ENCODE measurements at regions not wholly inside any gene's neighbourhood (a gene's known extent, or its start where the extent isn't known, plus 50 kb on each side); places are given as distances from the start of the nearest gene placed in this dataset.

GRCh38 chr5:66242050-66242715, 98.1 kb downstream of the SREK1 start:
- Mint-ChIP-seq H3K9me3 (no peaks in the 10 kb centered on the region), H3K36me3 (ENCODE audit: insufficient read depth in 1 of 3, low read depth in 3 of 3) (no peaks in the 10 kb centered on the region), H3K4me3 (no peak overlapping the region), H3K27me3 (ENCODE audit: low read depth) (no peaks in the 10 kb centered on the region), H3K27ac (no peak overlapping the region), H3K4me1 (no peaks in the 10 kb centered on the region)
- H3K23ac ChIP-seq (ENCODE audit: insufficient read length, low read depth, low read length) = no peak overlapping the region
- H2BK15ac ChIP-seq (ENCODE audit: low read depth, low read length) = no peak overlapping the region
- no peak overlapping the region for H3K56ac ChIP-seq (ENCODE audit: insufficient read length, low read depth, low read length)
- no peak for TF ChIP-seq CTCF (conservative IDR thresholded peaks at IDR 0.05)
- no peak overlapping the region for H3K18ac ChIP-seq (ENCODE audit: insufficient read length, low read depth, low read length)
- no CpG with 5 or more reads among the region's 5 CpGs for WGBS (ENCODE audit: extremely low coverage, insufficient read length, low lambda C conversion rate)
- H3K9ac ChIP-seq (ENCODE audit: extremely low read depth, insufficient read length, low read length) = no peak overlapping the region
- DNase-seq = no peak
- no peak overlapping the region for H2BK120ac ChIP-seq (ENCODE audit: low read depth, low read length, poor library complexity, severe bottlenecking)
- H3K27ac ChIP-seq (ENCODE audit: insufficient read length, low read depth, low read length) = no peak overlapping the region
- H2BK20ac ChIP-seq (ENCODE audit: low read depth, low read length, poor library complexity, severe bottlenecking) = no peak overlapping the region
- no peak overlapping the region for H2BK5ac ChIP-seq (ENCODE audit: insufficient read length, low read length)
- H3K27me3 ChIP-seq (ENCODE audit: insufficient read depth, low read length) = no peaks in the 10 kb centered on the region
- no peaks in the 10 kb centered on the region for H3K23me2 ChIP-seq (ENCODE audit: insufficient read length, low read depth, low read length, poor library complexity, severe bottlenecking)
- H4K8ac ChIP-seq (replicated peaks; ENCODE audit: insufficient read length, low read depth, low read length) = no peak overlapping the region
- H3K14ac ChIP-seq (ENCODE audit: insufficient read depth, low read length) = no peak overlapping the region
- H3K9me3 ChIP-seq (ENCODE audit: control insufficient read depth, low read depth, low read length) = no peaks in the 10 kb centered on the region
- H3K4ac ChIP-seq (ENCODE audit: low read depth, low read length) = no peak overlapping the region
- no peak overlapping the region for H4K5ac ChIP-seq (ENCODE audit: insufficient read length, low read depth, low read length)
- H2AFZ ChIP-seq (ENCODE audit: low read length) = no peak overlapping the region
- no peaks in the 10 kb centered on the region for H3K4me1 ChIP-seq (ENCODE audit: insufficient read depth, low read length)
- H2BK12ac ChIP-seq (ENCODE audit: insufficient read length, low read depth, low read length) = no peak overlapping the region
- H4K20me1 ChIP-seq (ENCODE audit: control insufficient read depth, insufficient read depth, insufficient read length) = no peaks in the 10 kb centered on the region
- H3T11ph ChIP-seq (ENCODE audit: low read length) = no peak overlapping the region
- H3K79me1 ChIP-seq (ENCODE audit: insufficient read depth, low read depth, low read length, poor library complexity, severe bottlenecking) = no peaks in the 10 kb centered on the region
- no peak overlapping the region for H2AK5ac ChIP-seq (ENCODE audit: insufficient read length, low read length)
- no peaks in the 10 kb centered on the region for H3K79me2 ChIP-seq (ENCODE audit: insufficient read depth, low read length)
- no peak overlapping the region for H4K91ac ChIP-seq (ENCODE audit: insufficient read length, low read depth, low read length)
- H3K4me2 ChIP-seq (ENCODE audit: insufficient read depth, insufficient read length, low read length) = no peak overlapping the region

Data from H9 (cell line).